ENCODE measurements at regions not wholly inside any gene's neighbourhood (a gene's known extent, or its start where the extent isn't known, plus 50 kb on each side); places are given as distances from the start of the nearest gene placed in this dataset.
"Not testable (repeated sequence)": the region's sequence is repeated elsewhere in the genome, so short reads cannot be mapped to it uniquely, and the experiment has no call there.

GRCh38 chr15:98106615-98107194 lies 146.2 kb downstream of the ARRDC4 start:
- not testable (repeated sequence) for H3K9me3 Mint-ChIP-seq; H3K4me3 Mint-ChIP-seq; DNase-seq; H3K4me1 Mint-ChIP-seq; H3K27ac Mint-ChIP-seq; H3K27me3 Mint-ChIP-seq; H3K36me3 Mint-ChIP-seq (ENCODE audit: low read depth)
- intact Hi-C loops (cut with micrococcal nuclease) = loop anchor here (10.0 kb wide), 1 partner anchor 898 kb away; the partner anchor contains the start of gene PGPEP1L

DNA sequence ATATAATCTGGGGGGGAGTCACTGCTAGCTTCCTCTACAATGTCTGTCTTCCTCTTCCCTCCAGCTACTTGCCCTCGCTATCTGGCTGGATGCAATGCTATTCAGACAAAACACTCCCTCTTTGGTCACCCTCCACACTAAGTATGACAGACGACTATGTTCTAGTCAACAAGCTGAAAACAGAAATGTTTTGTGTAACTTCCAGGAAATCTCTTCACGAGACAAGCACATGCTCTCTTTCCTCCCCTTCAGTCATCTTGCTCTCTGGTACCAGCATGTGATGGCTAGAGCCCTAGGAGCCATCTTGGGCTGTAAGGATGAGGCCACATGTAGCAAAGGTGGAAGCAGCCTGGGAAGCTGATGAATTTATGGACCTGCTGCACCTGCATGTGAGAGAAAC lies 151.3 kb downstream of the ARRDC4 start:
- no peak for DNase-seq
- intact Hi-C loops (cut with micrococcal nuclease) = no loop called here
- Mint-ChIP-seq H3K4me3 (no peak overlapping the region), H3K9me3 (no peaks in the 10 kb centered on the region), H3K27me3 (no peaks in the 10 kb centered on the region), H3K27ac (no peak overlapping the region), H3K4me1 (no peaks in the 10 kb centered on the region), H3K36me3 (ENCODE audit: low read depth) (no peaks in the 10 kb centered on the region)

- intact Hi-C loops (cut with micrococcal nuclease) = no loop called here
- peaks cover 3% of the 10 kb centered on the region for H3K9me3 Mint-ChIP-seq
- H3K27ac Mint-ChIP-seq = no peak overlapping the region
- H3K4me3 Mint-ChIP-seq = no peak overlapping the region
- H3K36me3 Mint-ChIP-seq (ENCODE audit: low read depth) = no peaks in the 10 kb centered on the region
- no peaks in the 10 kb centered on the region for H3K27me3 Mint-ChIP-seq
- no peaks in the 10 kb centered on the region for H3K4me1 Mint-ChIP-seq
- DNase-seq = no peak
These were observed 152.8 kb downstream of the ARRDC4 start for GRCh38 chr15:98113327-98113726.

GRCh38 chr15:98120561-98120960 lies 160.1 kb downstream of the ARRDC4 start:
- Mint-ChIP-seq H3K27ac (no peak overlapping the region), H3K27me3 (no peaks in the 10 kb centered on the region), H3K4me3 (no peak overlapping the region), H3K9me3 (peaks cover 3% of the 10 kb centered on the region), H3K36me3 (ENCODE audit: low read depth) (no peaks in the 10 kb centered on the region), H3K4me1 (no peaks in the 10 kb centered on the region)
- no peak for DNase-seq
- intact Hi-C loops (cut with micrococcal nuclease) = no loop called here

- no peak for DNase-seq
These were observed 161.0 kb downstream of the ARRDC4 start for GRCh38 chr15:98121536-98121935.

DNA sequence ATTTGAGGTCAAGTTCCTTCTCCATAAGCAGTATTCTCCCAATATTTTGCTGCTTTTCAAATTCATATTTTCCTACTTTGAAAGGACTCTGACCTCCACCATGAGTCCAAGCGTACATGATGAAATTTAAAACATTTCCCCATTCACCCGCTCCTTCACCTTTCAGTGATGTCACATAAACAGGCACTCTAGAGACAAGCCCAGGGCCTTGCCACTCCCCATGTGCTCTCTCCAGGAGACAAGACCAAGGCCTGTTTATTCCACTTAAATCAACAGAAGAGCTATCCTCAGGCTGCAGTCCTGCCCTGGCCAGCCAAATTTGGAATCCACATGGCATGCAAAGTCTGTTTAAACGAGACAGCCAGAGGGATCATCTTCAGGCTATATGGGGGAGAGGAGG lies 161.5 kb downstream of the ARRDC4 start:
- no peaks in the 10 kb centered on the region for H3K4me1 Mint-ChIP-seq

More at GRCh38 chr15:98121536-98121935, 161.0 kb downstream of the ARRDC4 start:
- Mint-ChIP-seq H3K27ac (no peak overlapping the region), H3K36me3 (ENCODE audit: low read depth) (no peaks in the 10 kb centered on the region), H3K4me3 (no peak overlapping the region), H3K27me3 (no peaks in the 10 kb centered on the region), H3K4me1 (no peaks in the 10 kb centered on the region), H3K9me3 (peaks cover 3% of the 10 kb centered on the region)
- intact Hi-C loops (cut with micrococcal nuclease) = no loop called here

GRCh38 chr15:98123297-98123696 lies 162.8 kb downstream of the ARRDC4 start:
- Mint-ChIP-seq H3K4me1 (no peaks in the 10 kb centered on the region), H3K36me3 (ENCODE audit: low read depth) (no peaks in the 10 kb centered on the region), H3K27ac (no peak overlapping the region), H3K9me3 (no peaks in the 10 kb centered on the region), H3K4me3 (no peak overlapping the region), H3K27me3 (peaks cover 2% of the 10 kb centered on the region)
- intact Hi-C loops (cut with micrococcal nuclease) = no loop called here
- DNase-seq = no peak

More for the DNA sequence above, 161.5 kb downstream of the ARRDC4 start:
- intact Hi-C loops (cut with micrococcal nuclease) = no loop called here
- Mint-ChIP-seq H3K4me3 (no peak overlapping the region), H3K27ac (no peak overlapping the region), H3K9me3 (peaks cover 3% of the 10 kb centered on the region), H3K27me3 (no peaks in the 10 kb centered on the region), H3K36me3 (ENCODE audit: low read depth) (no peaks in the 10 kb centered on the region)
- DNase-seq = no peak

DNA sequence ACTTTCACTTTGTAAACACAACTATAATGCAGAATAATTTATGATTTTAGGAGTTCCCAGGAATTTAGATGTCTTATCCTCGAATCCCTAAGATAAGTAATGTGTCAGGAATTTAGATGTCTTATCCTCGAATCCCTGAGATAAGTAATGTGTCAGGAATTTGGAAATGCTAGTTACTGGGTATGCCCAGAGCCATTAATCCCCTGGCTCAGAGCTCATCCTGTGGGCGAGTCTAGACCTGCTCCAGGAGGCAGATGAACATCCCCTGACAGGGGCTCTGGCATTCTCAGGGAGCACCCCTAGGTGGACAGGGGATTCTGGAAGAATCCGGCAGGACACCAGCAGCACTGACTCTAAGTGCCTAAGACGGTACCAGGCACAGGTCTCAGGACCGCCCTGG lies 163.3 kb downstream of the ARRDC4 start:
- intact Hi-C loops (cut with micrococcal nuclease) = no loop called here
- Mint-ChIP-seq H3K4me1 (no peaks in the 10 kb centered on the region), H3K9me3 (no peaks in the 10 kb centered on the region), H3K4me3 (no peak overlapping the region), H3K27me3 (peaks cover 2% of the 10 kb centered on the region), H3K36me3 (ENCODE audit: low read depth) (no peaks in the 10 kb centered on the region), H3K27ac (no peak overlapping the region)
- no peak for DNase-seq

GRCh38 chr15:98124581-98124980 lies 164.1 kb downstream of the ARRDC4 start:
- DNase-seq = no peak
- peaks cover 2% of the 10 kb centered on the region for H3K27me3 Mint-ChIP-seq
- intact Hi-C loops (cut with micrococcal nuclease) = no loop called here
- no peak overlapping the region for H3K27ac Mint-ChIP-seq
- no peaks in the 10 kb centered on the region for H3K9me3 Mint-ChIP-seq
- H3K4me1 Mint-ChIP-seq = no peaks in the 10 kb centered on the region
- no peaks in the 10 kb centered on the region for H3K36me3 Mint-ChIP-seq (ENCODE audit: low read depth)
- H3K4me3 Mint-ChIP-seq = no peak overlapping the region

DNA sequence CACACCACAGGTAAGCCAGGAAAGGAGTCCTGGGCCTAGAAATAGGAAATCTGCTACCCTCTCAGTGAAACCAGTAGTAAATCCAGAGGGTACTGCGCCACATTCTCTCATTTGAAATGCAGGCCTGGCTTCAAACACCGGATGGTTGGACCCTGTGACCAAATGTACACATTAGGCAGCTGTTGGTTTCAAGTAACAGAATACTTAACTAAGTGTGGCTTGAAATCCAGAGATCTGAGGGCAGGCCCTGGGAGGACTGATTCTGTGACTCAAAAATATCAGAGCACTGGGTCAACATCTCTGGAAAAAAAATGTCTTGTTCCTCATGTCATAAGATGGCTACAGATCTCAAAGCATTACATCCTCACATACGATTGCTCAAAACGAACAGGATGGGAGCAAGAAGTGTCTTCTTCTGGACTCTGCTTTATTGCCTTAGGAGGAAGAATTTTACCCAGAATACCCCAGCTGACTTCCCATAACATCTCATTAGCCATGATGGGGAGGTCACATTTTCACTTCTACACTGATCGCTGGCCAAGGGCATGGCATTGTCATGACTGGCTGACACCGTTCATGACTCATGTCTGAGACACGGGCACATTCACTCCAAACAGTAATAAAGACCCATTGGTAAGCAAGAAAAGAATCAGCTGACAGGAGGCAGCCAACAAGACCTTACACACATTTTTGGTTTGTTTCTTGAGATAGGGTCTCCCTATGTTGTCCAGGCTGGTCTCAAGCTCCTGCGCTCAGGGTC lies 166.0 kb downstream of the ARRDC4 start:
- no peaks in the 10 kb centered on the region for H3K4me1 Mint-ChIP-seq
- H3K4me3 Mint-ChIP-seq = no peak overlapping the region
- H3K9me3 Mint-ChIP-seq = peaks cover under 1% of the 10 kb centered on the region
- H3K27me3 Mint-ChIP-seq = peaks cover 4% of the 10 kb centered on the region
- no peaks in the 10 kb centered on the region for H3K36me3 Mint-ChIP-seq (ENCODE audit: low read depth)
- no peak overlapping the region for H3K27ac Mint-ChIP-seq
- no peak for DNase-seq
- intact Hi-C loops (cut with micrococcal nuclease) = no loop called here

DNA sequence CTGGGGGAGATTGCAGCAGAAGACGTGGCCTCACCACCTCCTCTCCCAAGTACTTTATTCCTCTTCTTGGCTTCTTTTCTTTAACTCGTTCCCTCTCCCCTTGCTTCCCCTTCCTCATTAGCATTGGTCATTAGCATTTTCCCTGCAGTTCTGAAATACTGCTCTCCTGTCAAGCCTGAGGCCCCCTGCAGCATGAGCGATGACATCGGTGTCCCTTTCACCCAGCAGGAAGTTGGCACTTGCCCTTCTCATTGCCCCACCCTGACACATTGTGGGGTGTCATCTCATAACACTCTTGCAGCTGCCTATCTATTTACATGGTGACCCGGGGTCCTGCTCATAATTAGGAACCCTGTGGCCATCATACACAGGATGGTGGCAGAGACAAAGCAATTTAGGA lies 167.1 kb downstream of the ARRDC4 start:
- Mint-ChIP-seq H3K36me3 (ENCODE audit: low read depth) (no peaks in the 10 kb centered on the region), H3K9me3 (peaks cover 3% of the 10 kb centered on the region), H3K4me1 (no peaks in the 10 kb centered on the region), H3K27ac (no peak overlapping the region), H3K4me3 (no peak overlapping the region), H3K27me3 (peaks cover 4% of the 10 kb centered on the region)
- intact Hi-C loops (cut with micrococcal nuclease) = no loop called here
- no peak for DNase-seq

DNA sequence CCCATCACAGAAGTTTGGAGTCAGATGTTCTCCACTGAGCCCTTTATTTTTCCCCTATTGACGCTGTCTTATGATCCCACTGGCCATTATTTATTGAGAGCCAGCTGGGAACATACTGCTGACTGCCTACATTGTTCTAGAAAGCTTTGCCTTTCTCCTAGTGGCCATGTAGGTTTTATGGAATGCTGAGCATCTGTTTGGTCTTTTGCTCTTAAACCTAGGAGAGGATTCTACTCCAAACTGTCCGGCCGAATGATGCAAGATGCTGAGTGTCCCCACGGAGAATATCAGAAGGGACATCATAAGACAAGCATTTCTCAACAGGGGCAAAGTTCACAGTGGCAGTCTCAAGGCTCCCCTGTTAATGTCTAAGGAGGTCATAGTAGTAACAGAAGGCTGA lies 171.4 kb downstream of the ARRDC4 start:
- Mint-ChIP-seq H3K27ac (no peak overlapping the region), H3K4me3 (no peak overlapping the region), H3K27me3 (peaks cover 4% of the 10 kb centered on the region), H3K4me1 (no peaks in the 10 kb centered on the region), H3K36me3 (ENCODE audit: low read depth) (no peaks in the 10 kb centered on the region), H3K9me3 (peaks cover 3% of the 10 kb centered on the region)
- DNase-seq = no peak
- intact Hi-C loops (cut with micrococcal nuclease) = no loop called here

DNA sequence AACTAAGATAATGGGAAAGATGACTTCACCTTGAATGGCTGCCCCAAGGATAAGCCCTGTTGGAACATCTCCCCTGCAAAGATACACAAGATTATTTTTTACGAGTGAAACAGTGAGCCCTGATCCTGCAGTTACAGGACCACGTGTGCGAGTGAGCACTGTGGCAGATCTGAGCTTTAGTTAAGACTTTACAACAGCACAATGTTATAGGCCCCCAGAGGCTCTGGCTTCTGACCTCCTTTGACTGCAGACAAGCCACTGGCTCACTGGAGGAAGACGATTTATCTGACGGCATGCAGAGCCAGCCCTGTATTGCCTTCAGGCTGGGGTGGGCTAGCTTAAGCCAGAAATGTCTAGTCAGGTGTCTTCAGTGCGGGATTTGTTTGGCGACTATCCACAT lies 174.4 kb downstream of the ARRDC4 start:
- no peak overlapping the region for H3K4me3 Mint-ChIP-seq
- intact Hi-C loops (cut with micrococcal nuclease) = no loop called here
- no peaks in the 10 kb centered on the region for H3K36me3 Mint-ChIP-seq (ENCODE audit: low read depth)
- H3K27ac Mint-ChIP-seq = no peak overlapping the region
- DNase-seq = no peak
- H3K4me1 Mint-ChIP-seq = peaks cover 3% of the 10 kb centered on the region
- peaks cover 6% of the 10 kb centered on the region for H3K27me3 Mint-ChIP-seq
- peaks cover 3% of the 10 kb centered on the region for H3K9me3 Mint-ChIP-seq

GRCh38 chr15:98138910-98139309 lies 178.4 kb downstream of the ARRDC4 start:
- Mint-ChIP-seq H3K9me3 (no peaks in the 10 kb centered on the region), H3K4me1 (peaks cover 3% of the 10 kb centered on the region), H3K27me3 (peaks cover 7% of the 10 kb centered on the region), H3K36me3 (ENCODE audit: low read depth) (no peaks in the 10 kb centered on the region), H3K4me3 (no peak overlapping the region), H3K27ac (no peak overlapping the region)
- no peak for DNase-seq
- intact Hi-C loops (cut with micrococcal nuclease) = no loop called here

GRCh38 chr15:98139337-98139736 lies 178.8 kb downstream of the ARRDC4 start:
- Mint-ChIP-seq H3K9me3 (no peaks in the 10 kb centered on the region), H3K4me3 (no peak overlapping the region), H3K27me3 (peaks cover 7% of the 10 kb centered on the region), H3K27ac (no peak overlapping the region), H3K4me1 (peaks cover 3% of the 10 kb centered on the region), H3K36me3 (ENCODE audit: low read depth) (no peaks in the 10 kb centered on the region)
- no peak for DNase-seq
- intact Hi-C loops (cut with micrococcal nuclease) = no loop called here
